ACC112 (cell line): ENCODE measurements at regions not wholly inside any gene's neighbourhood (a gene's known extent, or its start where the extent isn't known, plus 50 kb on each side); places are given as distances from the start of the nearest gene placed in this dataset.

ENCODE experiments used
- H2AFZ ChIP-seq: fragments of 200-600 bp; sonication (generic); one replicate; pipeline ENCODE4 v1.6.0; 2017; ENCODE audit warnings: antibody characterized with exemption, low read length; ENCODE audit not compliant: unreplicated experiment
- H3K27ac ChIP-seq: fragments of 200-600 bp; sonication (generic); 2 replicates; pipeline ENCODE4 v1.5.1; 2014; ENCODE audit warnings: low read depth, mild to moderate bottlenecking, antibody characterized with exemption, low read length, moderate library complexity
- H3K27me3 ChIP-seq: fragments of 200-600 bp; sonication (generic); 2 replicates; pipeline ENCODE4 v1.6.1; 2014; ENCODE audit warnings: mild to moderate bottlenecking, antibody characterized with exemption, low read length, moderate library complexity, mixed read lengths; ENCODE audit not compliant: insufficient read depth
- H3K36me3 ChIP-seq: fragments of 200-600 bp; sonication (generic); 2 replicates; pipeline ENCODE4 v1.6.1; 2016; ENCODE audit warnings: mild to moderate bottlenecking, antibody characterized with exemption, low read length, moderate library complexity, mixed read lengths; ENCODE audit not compliant: insufficient read depth
- H3K4me1 ChIP-seq: fragments of 200-600 bp; sonication (generic); one replicate; pipeline ENCODE4 v1.6.1; 2016; ENCODE audit warnings: low read length, mixed read lengths; ENCODE audit not compliant: insufficient read depth, unreplicated experiment, control insufficient read depth
- H3K4me3 ChIP-seq: fragments of 200-600 bp; sonication (generic); 2 replicates; pipeline ENCODE4 v1.5.1; 2014; ENCODE audit warnings: mild to moderate bottlenecking, low read depth, low read length
- H3K79me2 ChIP-seq: fragments of 200-600 bp; sonication (generic); one replicate; pipeline ENCODE4 v1.6.0; 2016; ENCODE audit warnings: low read length; ENCODE audit not compliant: control insufficient read depth, unreplicated experiment, insufficient read depth

DNA sequence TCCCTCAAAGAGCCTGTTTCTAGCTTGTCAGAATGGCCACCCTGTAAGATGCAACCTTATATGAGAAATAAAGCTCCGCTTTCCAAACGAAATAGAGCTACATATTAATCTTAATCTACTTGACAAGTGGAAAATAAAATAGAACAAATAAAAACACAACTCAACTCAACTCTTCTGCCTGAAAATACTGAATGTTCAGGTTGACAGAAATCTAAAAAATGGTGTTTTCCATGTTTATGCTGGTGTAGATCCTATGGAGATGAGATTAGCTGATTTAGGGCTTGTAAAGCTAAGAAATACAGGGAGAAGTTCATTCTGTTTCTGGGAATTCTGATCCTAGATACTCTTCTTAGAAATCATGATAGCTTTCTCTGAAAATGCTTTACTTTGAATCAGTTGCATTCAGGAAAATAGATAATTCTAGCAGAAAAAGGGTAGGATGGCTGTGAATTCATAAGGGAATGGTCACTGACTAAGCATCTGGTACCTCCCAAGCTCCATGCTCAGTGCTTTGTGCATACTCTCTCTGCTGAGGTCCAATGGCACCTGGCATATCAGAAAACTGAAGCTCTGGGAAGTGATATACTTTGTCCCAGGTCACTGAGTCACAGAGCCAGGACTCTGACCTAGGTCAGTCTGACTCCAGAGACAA lies 89.2 kb upstream of the EXOC1L start:
- Histone ChIP-seq H3K79me2 (no peaks in the 10 kb centered on the region), H2AFZ (no peak overlapping the region), H3K27ac (no peak overlapping the region), H3K4me3 (no peak overlapping the region), H3K36me3 (no peaks in the 10 kb centered on the region), H3K4me1 (peaks cover 10% of the 10 kb centered on the region), H3K27me3 (no peaks in the 10 kb centered on the region)

DNA sequence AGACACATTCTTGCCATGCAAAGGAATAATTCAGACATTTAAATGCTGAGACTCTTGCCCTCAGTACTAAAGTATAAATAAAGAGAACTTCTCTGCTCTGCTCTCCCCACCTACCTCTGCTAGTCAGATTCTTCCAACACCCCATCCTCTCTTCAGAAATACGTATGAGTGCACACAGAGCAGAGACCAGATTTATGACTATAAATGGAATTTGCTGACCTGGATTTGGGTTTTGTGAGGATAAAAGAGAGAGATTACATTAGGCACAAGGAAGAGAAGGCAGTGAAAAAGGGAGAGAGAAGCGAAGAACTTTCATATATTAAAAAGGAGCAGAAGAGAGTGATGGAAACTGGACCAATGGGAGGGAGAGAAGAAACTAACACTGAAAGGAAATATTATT lies 87.6 kb upstream of the EXOC1L start:
- Histone ChIP-seq H3K27me3 (no peaks in the 10 kb centered on the region), H3K79me2 (no peaks in the 10 kb centered on the region), H3K4me1 (peaks cover 16% of the 10 kb centered on the region), H2AFZ (no peak overlapping the region), H3K27ac (no peak overlapping the region), H3K4me3 (no peak overlapping the region), H3K36me3 (no peaks in the 10 kb centered on the region)

DNA sequence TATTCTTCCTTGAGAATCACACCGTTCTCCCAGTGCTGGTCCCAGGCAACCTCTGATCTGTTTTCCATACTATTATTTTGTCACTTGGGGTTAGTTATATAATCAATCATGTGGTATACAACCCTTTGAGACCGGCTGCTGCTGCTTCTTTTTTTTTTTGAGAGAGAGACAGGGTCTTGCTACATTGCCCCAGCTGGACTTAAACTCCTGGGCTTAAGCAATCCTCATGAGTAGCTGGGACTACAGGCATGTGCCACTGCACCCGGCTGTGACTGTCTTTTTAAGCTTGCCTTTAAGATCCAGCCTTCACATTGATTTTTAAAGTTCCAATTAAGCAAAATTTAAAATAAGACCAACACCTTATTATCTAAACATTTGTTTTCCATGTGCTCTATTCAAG lies 86.7 kb upstream of the EXOC1L start:
- no peaks in the 10 kb centered on the region for H3K27me3 ChIP-seq
- no peaks in the 10 kb centered on the region for H3K36me3 ChIP-seq
- H3K4me3 ChIP-seq = no peak overlapping the region
- no peak overlapping the region for H3K27ac ChIP-seq
- peaks cover 16% of the 10 kb centered on the region for H3K4me1 ChIP-seq
- H2AFZ ChIP-seq = no peak overlapping the region
- H3K79me2 ChIP-seq = no peaks in the 10 kb centered on the region

DNA sequence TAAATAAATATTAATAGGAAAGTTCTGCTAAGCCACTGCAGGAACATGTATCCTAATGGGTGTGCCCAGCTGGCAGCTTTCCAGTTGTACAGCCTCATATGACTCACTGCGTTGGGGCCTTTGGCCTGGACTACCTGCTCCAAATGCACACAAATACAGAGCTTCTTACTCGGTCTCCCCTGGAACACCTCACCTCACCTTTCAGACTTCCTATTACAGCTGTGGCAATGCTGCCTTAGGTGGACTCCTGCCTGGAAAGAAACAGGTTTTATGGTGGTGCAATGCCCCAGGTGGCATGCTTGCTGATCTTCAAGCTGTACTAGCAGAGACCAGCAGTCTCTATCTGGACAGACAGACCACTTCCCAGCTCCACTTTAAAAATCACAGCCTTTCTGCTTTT lies 85.7 kb upstream of the EXOC1L start:
- peaks cover 16% of the 10 kb centered on the region for H3K4me1 ChIP-seq
- no peaks in the 10 kb centered on the region for H3K27me3 ChIP-seq
- H3K79me2 ChIP-seq = no peaks in the 10 kb centered on the region
- no peak overlapping the region for H3K27ac ChIP-seq
- H3K36me3 ChIP-seq = no peaks in the 10 kb centered on the region
- no peak overlapping the region for H3K4me3 ChIP-seq
- no peak overlapping the region for H2AFZ ChIP-seq

DNA sequence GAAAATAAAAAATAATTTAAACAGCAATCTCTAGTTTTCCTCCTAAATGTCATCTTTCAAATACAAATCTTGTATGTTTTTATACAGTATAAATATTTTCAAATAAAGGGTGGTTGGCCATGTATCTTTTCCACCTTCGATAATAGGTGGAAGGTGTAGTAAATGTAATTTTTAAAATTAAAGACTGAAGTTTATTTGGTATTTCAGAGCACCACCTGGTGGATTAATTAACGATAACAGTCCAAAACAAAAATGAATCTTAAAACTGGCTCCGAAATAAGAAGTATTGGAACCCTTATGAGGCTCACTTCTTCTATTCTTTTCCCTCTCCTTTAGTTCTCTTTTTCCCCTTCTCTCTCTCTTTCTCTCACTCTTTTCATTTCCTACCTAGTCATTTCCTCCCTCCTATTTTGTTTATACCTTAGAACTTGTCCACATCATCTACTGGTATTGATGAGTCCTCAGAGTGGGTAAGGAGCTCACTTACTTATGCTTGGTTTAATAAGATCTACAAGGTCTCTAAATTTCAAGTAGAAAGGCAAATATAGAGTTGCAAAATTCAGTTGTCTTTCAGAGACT lies 82.9 kb upstream of the EXOC1L start:
- Histone ChIP-seq H3K4me1 (peaks cover 16% of the 10 kb centered on the region), H3K27me3 (no peaks in the 10 kb centered on the region), H3K79me2 (no peaks in the 10 kb centered on the region), H3K4me3 (no peak overlapping the region), H3K27ac (no peak overlapping the region), H3K36me3 (no peaks in the 10 kb centered on the region), H2AFZ (no peak overlapping the region)

DNA sequence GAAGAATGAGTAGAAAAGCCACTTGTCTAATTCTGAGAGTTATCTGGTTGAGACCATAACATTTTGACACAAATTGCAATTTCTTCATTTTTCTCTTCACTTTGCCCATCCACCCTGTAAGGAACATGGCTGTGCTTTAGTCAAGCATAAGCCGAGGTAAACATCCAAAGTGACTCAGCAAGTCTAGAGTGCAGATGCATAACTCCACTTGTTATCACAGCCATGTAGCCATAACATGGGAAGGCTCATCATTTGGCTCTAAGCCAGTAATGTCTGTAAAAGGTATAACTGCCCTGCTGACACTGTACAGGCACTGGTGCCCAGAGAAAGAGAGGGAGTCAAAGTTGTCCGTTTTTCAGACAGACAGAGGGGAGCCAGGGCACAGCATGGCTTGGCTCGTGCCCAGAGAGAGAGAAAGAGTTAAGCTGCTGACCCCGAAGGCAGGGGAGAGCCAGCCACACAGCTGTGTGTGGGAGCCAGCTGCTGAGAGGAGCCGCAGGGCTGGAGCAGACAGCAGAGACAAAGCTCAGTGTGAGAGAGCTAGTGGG lies 76.9 kb upstream of the EXOC1L start:
- Histone ChIP-seq H3K4me3 (no peak overlapping the region), H3K27me3 (no peaks in the 10 kb centered on the region), H3K27ac (no peak overlapping the region), H2AFZ (peak overlapping the region; percentile 6), H3K4me1 (peaks cover 10% of the 10 kb centered on the region), H3K36me3 (no peaks in the 10 kb centered on the region; the same call in 1 of the 2 replicates), H3K79me2 (no peaks in the 10 kb centered on the region)

DNA sequence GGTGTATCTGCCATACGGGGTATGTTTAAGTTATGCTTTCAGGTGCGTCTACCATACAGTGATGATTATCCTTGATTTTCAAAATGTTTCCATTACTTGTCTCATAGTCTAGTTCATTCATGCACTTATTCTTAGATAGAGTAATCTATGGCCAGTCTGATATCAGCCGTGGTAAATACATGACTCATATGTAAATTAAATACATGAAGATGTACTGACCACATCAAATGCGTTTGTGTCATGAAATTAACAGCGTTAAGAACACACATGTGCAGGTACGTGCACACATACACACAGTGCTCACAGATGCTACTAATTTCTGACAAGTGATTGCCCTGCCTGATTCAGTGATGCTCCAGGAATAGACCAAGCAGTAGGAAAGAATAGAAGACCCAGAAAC lies 75.2 kb upstream of the EXOC1L start:
- Histone ChIP-seq H3K27ac (no peak overlapping the region), H3K4me3 (no peak overlapping the region), H3K4me1 (peaks cover 10% of the 10 kb centered on the region), H3K27me3 (no peaks in the 10 kb centered on the region), H2AFZ (no peak overlapping the region), H3K79me2 (no peaks in the 10 kb centered on the region), H3K36me3 (no peaks in the 10 kb centered on the region; the same call in 1 of the 2 replicates)

DNA sequence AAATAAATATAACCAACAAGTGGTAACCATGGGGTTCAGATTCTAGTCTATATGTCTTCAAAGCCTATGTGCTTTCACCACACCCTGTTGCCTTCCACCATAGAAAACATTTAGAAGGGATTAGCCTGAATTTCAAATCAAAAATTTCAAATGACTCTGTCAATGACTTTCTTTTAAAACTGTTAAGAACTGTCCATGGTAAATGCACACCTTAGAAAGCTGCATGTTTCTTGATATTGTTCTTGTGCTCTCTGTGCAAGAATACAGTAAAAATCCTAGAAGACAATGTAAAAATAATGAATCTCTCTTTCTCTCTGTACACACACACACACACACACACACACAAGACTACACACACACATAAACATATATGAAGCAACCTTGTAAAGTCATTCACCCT lies 74.6 kb upstream of the EXOC1L start:
- peaks cover 10% of the 10 kb centered on the region for H3K4me1 ChIP-seq
- H3K79me2 ChIP-seq = no peaks in the 10 kb centered on the region

DNA sequence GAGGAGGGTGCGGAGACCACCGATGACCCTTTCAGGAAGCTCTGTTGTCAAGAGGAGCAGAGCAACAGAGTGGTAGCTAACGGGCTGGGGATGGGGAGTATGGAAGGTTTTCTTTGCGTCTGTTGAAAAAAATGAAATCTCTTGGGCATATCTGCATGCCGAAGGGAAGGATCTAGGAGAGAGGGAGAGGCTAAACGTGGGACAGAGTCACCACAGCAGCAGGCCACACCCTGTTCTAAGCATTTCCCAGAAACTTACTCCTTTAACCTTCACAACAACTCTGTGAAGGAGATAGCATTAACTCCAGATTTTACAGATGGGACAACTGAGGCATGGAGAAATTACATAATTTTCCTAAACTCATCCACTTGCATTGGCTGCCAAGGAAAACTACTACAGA lies 71.8 kb upstream of the EXOC1L start:
- Histone ChIP-seq H2AFZ (no peak overlapping the region), H3K27ac (no peak overlapping the region), H3K27me3 (no peaks in the 10 kb centered on the region), H3K4me1 (peaks cover 2% of the 10 kb centered on the region), H3K79me2 (no peaks in the 10 kb centered on the region), H3K36me3 (no peaks in the 10 kb centered on the region; the same call in 1 of the 2 replicates), H3K4me3 (no peak overlapping the region)

More for the DNA sequence above, 74.6 kb upstream of the EXOC1L start:
- Histone ChIP-seq H2AFZ (no peak overlapping the region), H3K4me3 (no peak overlapping the region), H3K27ac (no peak overlapping the region), H3K36me3 (no peaks in the 10 kb centered on the region; the same call in 1 of the 2 replicates), H3K27me3 (no peaks in the 10 kb centered on the region)

DNA sequence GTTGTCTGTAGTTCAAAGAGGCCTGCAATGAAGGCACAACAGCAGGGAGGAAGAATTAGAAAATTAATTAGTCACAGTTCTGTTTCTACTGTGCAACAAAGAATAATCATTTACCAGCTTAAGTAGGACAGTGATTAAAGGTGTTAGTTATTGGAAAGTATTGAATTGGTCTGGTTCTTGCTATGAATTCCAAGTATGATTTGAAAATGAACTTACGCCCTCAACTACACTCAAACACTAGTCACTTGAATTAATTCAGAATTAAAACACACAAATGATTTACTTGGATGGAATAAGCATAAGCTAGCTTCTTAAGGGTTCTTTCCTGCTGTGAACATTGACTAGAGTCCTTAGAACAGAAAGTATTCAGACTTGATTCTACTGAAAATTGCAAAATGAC lies 69.9 kb upstream of the EXOC1L start:
- Histone ChIP-seq H3K79me2 (no peaks in the 10 kb centered on the region), H3K27ac (no peak overlapping the region), H3K27me3 (no peaks in the 10 kb centered on the region), H2AFZ (no peak overlapping the region), H3K4me3 (no peak overlapping the region), H3K4me1 (peaks cover 13% of the 10 kb centered on the region), H3K36me3 (no peaks in the 10 kb centered on the region; the same call in 1 of the 2 replicates)

DNA sequence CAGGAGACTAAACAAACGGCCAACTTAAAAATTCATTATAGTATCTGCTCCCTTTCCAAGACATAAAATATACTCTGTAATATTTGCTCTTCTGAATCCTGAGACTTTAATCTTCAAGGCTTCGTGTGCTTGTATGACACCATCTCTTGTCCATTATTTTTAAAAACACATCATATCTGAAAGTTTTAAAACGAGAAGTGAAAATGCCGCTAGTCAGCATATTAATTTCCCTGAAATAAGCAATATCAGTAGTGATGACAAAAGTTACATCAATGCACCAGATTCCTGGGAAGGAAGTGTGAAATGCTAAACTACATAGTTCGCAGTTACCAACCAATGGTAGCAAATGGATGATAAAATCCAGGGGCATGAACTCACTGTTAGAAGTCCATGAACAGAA lies 66.8 kb upstream of the EXOC1L start:
- Histone ChIP-seq H3K4me3 (no peak overlapping the region), H3K27me3 (no peaks in the 10 kb centered on the region), H3K36me3 (no peaks in the 10 kb centered on the region; the same call in 1 of the 2 replicates), H2AFZ (no peak overlapping the region), H3K27ac (no peak overlapping the region), H3K4me1 (peaks cover 28% of the 10 kb centered on the region), H3K79me2 (no peaks in the 10 kb centered on the region)
